ENCODE measurements at regions not wholly inside any gene's neighbourhood (a gene's known extent, or its start where the extent isn't known, plus 50 kb on each side); places are given as distances from the start of the nearest gene placed in this dataset.

GRCh38 chr5:96522635-96523355, 89.7 kb upstream of the PCSK1 start:
- TF ChIP-seq, protein P1, sequence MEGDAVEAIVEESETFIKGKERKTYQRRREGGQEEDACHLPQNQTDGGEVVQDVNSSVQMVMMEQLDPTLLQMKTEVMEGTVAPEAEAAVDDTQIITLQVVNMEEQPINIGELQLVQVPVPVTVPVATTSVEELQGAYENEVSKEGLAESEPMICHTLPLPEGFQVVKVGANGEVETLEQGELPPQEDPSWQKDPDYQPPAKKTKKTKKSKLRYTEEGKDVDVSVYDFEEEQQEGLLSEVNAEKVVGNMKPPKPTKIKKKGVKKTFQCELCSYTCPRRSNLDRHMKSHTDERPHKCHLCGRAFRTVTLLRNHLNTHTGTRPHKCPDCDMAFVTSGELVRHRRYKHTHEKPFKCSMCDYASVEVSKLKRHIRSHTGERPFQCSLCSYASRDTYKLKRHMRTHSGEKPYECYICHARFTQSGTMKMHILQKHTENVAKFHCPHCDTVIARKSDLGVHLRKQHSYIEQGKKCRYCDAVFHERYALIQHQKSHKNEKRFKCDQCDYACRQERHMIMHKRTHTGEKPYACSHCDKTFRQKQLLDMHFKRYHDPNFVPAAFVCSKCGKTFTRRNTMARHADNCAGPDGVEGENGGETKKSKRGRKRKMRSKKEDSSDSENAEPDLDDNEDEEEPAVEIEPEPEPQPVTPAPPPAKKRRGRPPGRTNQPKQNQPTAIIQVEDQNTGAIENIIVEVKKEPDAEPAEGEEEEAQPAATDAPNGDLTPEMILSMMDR (IDR thresholded peaks at IDR 0.05; ENCODE audit: low read depth, low read length, poor library complexity, severe bottlenecking) = no peak
- TF ChIP-seq EZH2phosphoT487 (IDR thresholded peaks at IDR 0.05; ENCODE audit: borderline replicate concordance, low read length) = no peak

Measured in DOHH2 (cell line).